ENCODE measurements at regions not wholly inside any gene's neighbourhood (a gene's known extent, or its start where the extent isn't known, plus 50 kb on each side); places are given as distances from the start of the nearest gene placed in this dataset.

- TF ChIP-seq CTCF (conservative IDR thresholded peaks at IDR 0.05): no peak
- H3K27ac ChIP-seq: no peak overlapping the region
Measured at GRCh38 chrX:10726647-10727046, 106.3 kb upstream of the MID1 start.

- no peak overlapping the region; the same call in 1 of the 2 replicates for H3K27ac ChIP-seq
- TF ChIP-seq CTCF (conservative IDR thresholded peaks at IDR 0.05): no peak
Measured at GRCh38 chrX:10728806-10729389, 108.5 kb upstream of the MID1 start.

GRCh38 chrX:10739426-10739825 lies 119.0 kb upstream of the MID1 start:
- no peak overlapping the region for H3K27ac ChIP-seq
- no peak for TF ChIP-seq CTCF (conservative IDR thresholded peaks at IDR 0.05)

- no peak for TF ChIP-seq CTCF (conservative IDR thresholded peaks at IDR 0.05)
- no peak overlapping the region for H3K27ac ChIP-seq
Measured at GRCh38 chrX:10741003-10741402, 120.6 kb upstream of the MID1 start.

GRCh38 chrX:10741550-10741949 lies 121.2 kb upstream of the MID1 start:
- H3K27ac ChIP-seq: no peak overlapping the region
- TF ChIP-seq CTCF (conservative IDR thresholded peaks at IDR 0.05): no peak

- TF ChIP-seq CTCF (conservative IDR thresholded peaks at IDR 0.05): no peak
- H3K27ac ChIP-seq: no peak overlapping the region
Measured at GRCh38 chrX:10743476-10743875, 123.1 kb upstream of the MID1 start.

GRCh38 chrX:10744007-10744406 lies 123.6 kb upstream of the MID1 start:
- no peak overlapping the region for H3K27ac ChIP-seq
- TF ChIP-seq CTCF (conservative IDR thresholded peaks at IDR 0.05): no peak
